ENCODE measurements at regions not wholly inside any gene's neighbourhood (a gene's known extent, or its start where the extent isn't known, plus 50 kb on each side); places are given as distances from the start of the nearest gene placed in this dataset.

DNA sequence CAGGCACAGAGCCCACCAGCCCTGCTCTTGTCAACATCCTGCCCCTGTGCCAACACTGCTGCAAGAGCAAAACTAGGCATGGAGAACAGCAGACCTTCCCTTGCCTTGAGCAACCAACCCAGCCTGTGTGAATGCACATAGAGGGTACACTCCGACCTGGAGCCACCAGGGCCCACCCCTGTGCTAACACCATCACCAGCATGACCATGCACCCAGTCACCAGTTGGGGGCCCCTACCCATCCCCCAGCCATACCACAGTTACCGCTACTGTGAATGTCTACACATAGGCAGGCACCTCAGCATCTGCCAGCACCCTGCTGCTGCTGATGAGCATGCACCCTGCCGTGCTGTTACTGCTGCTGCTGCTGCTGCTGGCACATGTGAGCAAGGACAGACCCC, 301.9 kb upstream of the ST6GAL2 start:
- Mint-ChIP-seq H3K9me3 (peaks cover 4% of the 10 kb centered on the region), H3K4me3 (no peak overlapping the region), H3K4me1 (no peaks in the 10 kb centered on the region), H3K36me3 (ENCODE audit: low read depth) (no peaks in the 10 kb centered on the region), H3K27ac (no peak overlapping the region), H3K27me3 (no peaks in the 10 kb centered on the region)
- no peak for DNase-seq
- ChIA-PET POLR2A (no interaction called here), CTCF (no interaction called here)

GRCh38 chr2:107195631-107196030, 309.7 kb upstream of the ST6GAL2 start:
- Mint-ChIP-seq H3K27me3 (no peaks in the 10 kb centered on the region), H3K4me1 (no peaks in the 10 kb centered on the region), H3K27ac (no peak overlapping the region), H3K4me3 (no peak overlapping the region), H3K36me3 (ENCODE audit: low read depth) (no peaks in the 10 kb centered on the region), H3K9me3 (no peaks in the 10 kb centered on the region)
- POLR2A ChIA-PET = no interaction called here
- CTCF ChIA-PET = no interaction called here
- no peak for DNase-seq

DNA sequence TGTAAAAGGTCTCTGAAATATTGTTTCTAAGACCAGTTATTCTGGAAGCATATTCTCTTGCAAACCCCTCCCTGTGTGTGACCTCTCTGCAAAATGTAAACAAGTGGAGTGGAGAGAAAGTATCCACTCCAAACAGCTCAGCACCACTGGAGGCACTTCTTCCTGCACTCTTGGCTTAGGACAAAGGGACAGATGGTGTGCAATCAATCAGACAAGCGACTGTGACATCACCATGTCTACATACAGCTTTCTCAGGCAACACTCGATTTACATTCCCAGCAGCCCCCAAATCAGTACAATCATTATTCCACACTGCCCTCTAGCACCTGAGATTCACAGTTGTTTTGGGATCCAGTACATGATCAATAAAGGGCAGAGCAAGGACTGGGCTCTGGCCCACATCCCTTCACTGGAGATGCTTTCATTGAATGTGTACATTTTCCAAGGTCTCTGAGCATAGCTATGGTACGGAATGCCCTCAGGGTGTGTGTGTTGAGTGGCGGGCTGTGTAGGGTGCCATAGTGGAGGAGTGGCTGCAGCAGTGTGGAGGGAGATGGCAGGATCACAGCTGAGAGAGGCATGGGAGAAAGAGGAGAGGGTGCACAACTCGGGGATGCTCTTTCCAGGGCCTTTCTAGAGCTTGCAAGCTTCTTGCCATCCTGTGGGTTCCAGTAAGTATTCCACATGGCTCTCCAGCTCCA, 311.8 kb upstream of the ST6GAL2 start:
- no peak overlapping the region for H3K4me3 Mint-ChIP-seq
- POLR2A ChIA-PET = no interaction called here
- CTCF ChIA-PET = no interaction called here
- H3K27ac Mint-ChIP-seq = no peak overlapping the region
- H3K9me3 Mint-ChIP-seq = no peaks in the 10 kb centered on the region
- H3K4me1 Mint-ChIP-seq = no peaks in the 10 kb centered on the region
- no peaks in the 10 kb centered on the region for H3K27me3 Mint-ChIP-seq
- DNase-seq = no peak
- H3K36me3 Mint-ChIP-seq (ENCODE audit: low read depth) = no peaks in the 10 kb centered on the region

- Mint-ChIP-seq H3K27ac (no peak overlapping the region), H3K4me3 (no peak overlapping the region), H3K9me3 (peaks cover 4% of the 10 kb centered on the region), H3K4me1 (no peaks in the 10 kb centered on the region), H3K36me3 (ENCODE audit: low read depth) (no peaks in the 10 kb centered on the region), H3K27me3 (no peaks in the 10 kb centered on the region)
- ChIA-PET CTCF (no interaction called here), POLR2A (no interaction called here)
- DNase-seq = no peak
Measured at GRCh38 chr2:107202962-107203591, 317.1 kb upstream of the ST6GAL2 start.

- DNase-seq = no peak
- no peaks in the 10 kb centered on the region for H3K4me1 Mint-ChIP-seq
- CTCF ChIA-PET = no interaction called here
- H3K4me3 Mint-ChIP-seq = no peak overlapping the region
- no peaks in the 10 kb centered on the region for H3K27me3 Mint-ChIP-seq
- H3K36me3 Mint-ChIP-seq (ENCODE audit: low read depth) = no peaks in the 10 kb centered on the region
- H3K27ac Mint-ChIP-seq = no peak overlapping the region
- POLR2A ChIA-PET = no interaction called here
- peaks cover 2% of the 10 kb centered on the region for H3K9me3 Mint-ChIP-seq
Measured at GRCh38 chr2:107215401-107216350, 329.7 kb upstream of the ST6GAL2 start.

DNA sequence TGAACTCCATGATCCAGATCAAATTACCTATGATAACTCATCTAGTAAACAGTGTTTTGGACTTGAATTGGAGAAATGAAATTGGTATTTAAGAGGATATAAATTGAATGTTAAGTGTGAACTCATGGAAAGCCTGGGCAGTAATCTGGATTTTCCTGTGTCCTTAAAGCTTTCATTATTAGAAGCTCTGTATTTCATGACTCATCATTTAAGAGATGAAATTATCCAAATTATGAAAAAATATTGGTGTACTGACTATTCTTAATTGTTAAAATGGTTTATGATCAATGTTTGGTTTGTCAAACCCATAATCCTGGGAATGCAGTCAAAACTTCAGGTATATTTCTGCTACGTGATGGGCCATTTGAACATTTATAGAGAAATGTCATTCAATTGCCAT, 332.2 kb upstream of the ST6GAL2 start:
- Mint-ChIP-seq H3K27me3 (no peaks in the 10 kb centered on the region), H3K9me3 (peaks cover 2% of the 10 kb centered on the region), H3K4me1 (no peaks in the 10 kb centered on the region), H3K27ac (no peak overlapping the region), H3K36me3 (ENCODE audit: low read depth) (no peaks in the 10 kb centered on the region), H3K4me3 (no peak overlapping the region)
- ChIA-PET CTCF (no interaction called here), POLR2A (no interaction called here)
- DNase-seq = no peak

DNA sequence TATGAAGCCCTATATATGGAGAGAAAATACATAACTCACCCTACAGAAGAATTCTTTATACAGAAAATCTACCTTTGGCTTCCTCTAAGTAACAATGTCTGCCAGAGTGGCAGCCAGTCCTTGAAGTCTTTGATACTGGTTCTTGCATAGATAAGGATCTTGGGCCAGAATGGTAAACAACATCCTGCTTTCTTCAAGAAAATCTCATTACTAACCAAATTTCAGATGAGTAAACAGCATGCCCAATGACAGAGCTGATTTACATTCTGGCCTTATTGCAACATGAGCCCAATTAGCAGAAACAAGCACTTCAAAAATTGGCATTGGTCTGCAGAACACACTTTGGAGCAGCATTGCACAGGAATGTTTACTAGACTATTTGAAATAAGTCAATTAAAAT, 336.5 kb upstream of the ST6GAL2 start:
- H3K9me3 Mint-ChIP-seq = no peaks in the 10 kb centered on the region
- POLR2A ChIA-PET = no interaction called here

DNA sequence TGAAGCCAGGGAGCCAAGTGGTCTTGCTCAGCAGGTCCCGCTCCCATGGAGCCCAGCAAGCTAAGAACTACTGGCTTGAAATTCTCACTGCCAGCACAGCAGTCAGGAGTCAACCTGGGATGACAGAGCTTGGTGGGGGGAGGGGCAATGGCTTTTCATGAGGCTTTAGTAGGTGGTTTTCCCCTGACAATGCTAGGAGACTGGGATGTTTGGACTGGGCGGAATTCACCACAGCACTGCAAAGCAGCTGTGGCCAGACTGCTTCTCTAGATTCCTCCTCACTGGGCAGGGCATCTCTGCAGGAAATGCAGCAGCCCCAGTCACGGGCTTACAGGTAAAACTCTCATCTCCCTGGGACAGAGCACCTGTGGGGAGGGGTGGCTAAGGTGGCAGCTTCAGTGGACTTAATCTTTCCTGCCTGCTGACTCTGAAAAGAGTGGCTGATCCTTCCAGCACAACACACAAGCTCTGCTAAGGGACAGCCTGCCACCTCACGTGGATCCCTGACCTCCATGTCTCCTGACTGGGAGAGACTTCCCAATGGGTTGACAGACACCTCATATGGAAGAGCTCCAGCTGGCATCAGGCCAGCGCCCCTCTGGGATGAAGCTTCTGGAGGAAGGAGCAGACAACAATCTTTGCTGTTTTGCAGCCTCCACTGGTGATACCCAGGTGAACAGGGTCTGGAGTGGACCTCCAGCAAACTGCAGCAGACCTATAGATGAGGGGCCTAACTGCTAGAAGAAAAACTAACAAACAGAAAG, 349.7 kb upstream of the ST6GAL2 start:
- no peaks in the 10 kb centered on the region for H3K36me3 Mint-ChIP-seq (ENCODE audit: low read depth)
- DNase-seq = no peak
- ChIA-PET CTCF (no interaction called here), POLR2A (no interaction called here)
- no peaks in the 10 kb centered on the region for H3K27me3 Mint-ChIP-seq
- H3K9me3 Mint-ChIP-seq = peaks cover 9% of the 10 kb centered on the region
- no peak overlapping the region for H3K4me3 Mint-ChIP-seq
- no peak overlapping the region for H3K27ac Mint-ChIP-seq
- H3K4me1 Mint-ChIP-seq = no peaks in the 10 kb centered on the region

More for the DNA sequence above, 336.5 kb upstream of the ST6GAL2 start:
- Mint-ChIP-seq H3K4me3 (no peak overlapping the region), H3K36me3 (ENCODE audit: low read depth) (no peaks in the 10 kb centered on the region), H3K27me3 (no peaks in the 10 kb centered on the region), H3K27ac (no peak overlapping the region), H3K4me1 (no peaks in the 10 kb centered on the region)
- CTCF ChIA-PET = no interaction called here
- no peak for DNase-seq

- no peak for DNase-seq
- POLR2A ChIA-PET = no interaction called here
- no peak overlapping the region for H3K27ac Mint-ChIP-seq
- CTCF ChIA-PET = no interaction called here
- H3K4me3 Mint-ChIP-seq = no peak overlapping the region
- no peaks in the 10 kb centered on the region for H3K36me3 Mint-ChIP-seq (ENCODE audit: low read depth)
- H3K4me1 Mint-ChIP-seq = no peaks in the 10 kb centered on the region
- no peaks in the 10 kb centered on the region for H3K27me3 Mint-ChIP-seq
- H3K9me3 Mint-ChIP-seq = peaks cover 5% of the 10 kb centered on the region
Measured at GRCh38 chr2:107242811-107243210, 356.8 kb upstream of the ST6GAL2 start.

DNA sequence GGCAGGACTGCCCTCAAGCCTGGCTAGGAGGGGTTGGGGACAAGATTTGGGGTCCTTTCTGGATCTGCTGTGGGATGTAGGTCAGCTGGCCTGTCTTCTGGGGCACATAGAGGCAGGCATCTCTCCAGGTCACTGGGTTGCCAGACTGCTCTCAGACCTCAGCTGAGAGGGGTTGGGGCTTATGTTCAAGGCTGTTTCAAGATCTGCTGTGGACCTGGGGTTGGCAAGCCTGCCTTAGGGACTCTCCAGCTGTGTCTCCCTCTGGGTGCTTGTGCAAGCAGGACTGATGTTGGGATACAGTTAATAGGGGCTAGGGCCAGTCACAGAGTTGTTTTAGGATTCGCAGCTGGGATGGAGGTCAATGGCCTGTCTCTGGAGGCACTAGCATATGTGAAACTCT, 363.0 kb upstream of the ST6GAL2 start:
- Mint-ChIP-seq H3K4me3 (no peak overlapping the region), H3K36me3 (ENCODE audit: low read depth) (no peaks in the 10 kb centered on the region), H3K4me1 (no peaks in the 10 kb centered on the region), H3K27me3 (no peaks in the 10 kb centered on the region), H3K9me3 (no peaks in the 10 kb centered on the region), H3K27ac (no peak overlapping the region)
- CTCF ChIA-PET = no interaction called here
- POLR2A ChIA-PET = no interaction called here
- DNase-seq = no peak

DNA sequence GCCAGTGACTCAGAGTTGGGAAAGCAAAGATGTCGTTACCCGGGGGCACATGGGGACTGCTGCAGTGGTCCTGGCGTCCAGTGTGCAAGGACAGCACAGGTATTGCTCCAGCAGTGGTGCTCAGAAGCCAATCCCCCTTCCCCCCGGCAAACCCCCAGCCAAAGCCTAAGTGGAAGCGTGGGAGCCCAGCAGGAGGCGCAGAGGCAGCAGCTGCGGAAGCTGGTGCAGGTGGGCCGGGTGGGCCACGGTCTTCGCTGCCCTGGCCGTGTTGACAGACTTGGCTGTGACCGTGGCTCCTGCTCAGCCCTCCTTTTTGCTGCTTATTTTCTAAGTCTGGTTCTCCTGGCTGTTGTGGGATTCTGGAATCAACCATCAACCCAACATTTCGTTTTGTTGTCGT, 369.8 kb upstream of the ST6GAL2 start:
- Mint-ChIP-seq H3K4me3 (no peak overlapping the region), H3K9me3 (peaks cover 2% of the 10 kb centered on the region), H3K27me3 (no peaks in the 10 kb centered on the region), H3K4me1 (no peaks in the 10 kb centered on the region), H3K36me3 (ENCODE audit: low read depth) (no peaks in the 10 kb centered on the region), H3K27ac (no peak overlapping the region)
- ChIA-PET POLR2A (no interaction called here), CTCF (no interaction called here)
- DNase-seq = no peak

DNA sequence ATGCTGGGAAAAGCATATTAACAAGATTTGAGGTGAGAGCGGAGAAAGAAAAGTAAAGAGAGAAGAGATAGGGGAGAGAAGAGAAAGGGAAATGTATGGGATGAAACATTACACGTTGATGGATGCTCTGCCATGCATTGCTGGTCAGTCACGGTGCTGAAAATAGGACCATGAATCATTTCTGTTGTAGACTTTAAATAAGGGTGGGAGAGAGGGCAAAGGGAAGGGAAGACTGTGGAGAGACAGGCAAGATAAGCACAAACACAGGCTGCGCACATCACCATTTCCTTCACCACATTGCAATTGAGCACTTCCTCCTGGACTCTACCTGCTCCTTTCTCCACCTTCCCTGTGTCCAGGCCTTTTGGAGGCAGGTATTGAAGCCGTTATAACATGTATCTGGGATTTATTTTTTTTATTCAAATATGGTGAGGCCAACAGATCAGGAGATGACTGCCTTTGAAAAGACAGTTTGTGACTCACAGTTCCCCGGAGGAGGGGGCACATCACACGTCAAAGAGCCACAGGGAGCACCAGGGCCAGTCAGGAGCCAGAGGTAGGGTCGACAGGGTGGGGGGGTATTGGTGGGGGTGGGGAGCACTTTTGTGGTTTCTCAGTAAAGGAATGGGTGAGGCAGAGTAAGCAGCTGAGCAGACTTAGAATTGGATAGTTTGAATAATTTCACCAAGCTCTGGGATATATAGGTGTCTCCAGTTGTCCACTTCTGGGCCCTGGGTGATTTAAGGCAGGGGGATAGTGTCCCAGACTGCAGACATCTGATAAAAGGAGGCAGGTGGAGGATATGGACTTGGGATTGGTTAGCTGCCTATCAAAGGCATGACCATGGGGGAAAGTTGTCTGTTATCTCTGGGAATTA, 372.8 kb upstream of the ST6GAL2 start:
- Mint-ChIP-seq H3K9me3 (peaks cover 2% of the 10 kb centered on the region), H3K27ac (no peak overlapping the region), H3K36me3 (ENCODE audit: low read depth) (no peaks in the 10 kb centered on the region), H3K27me3 (no peaks in the 10 kb centered on the region), H3K4me1 (no peaks in the 10 kb centered on the region), H3K4me3 (no peak overlapping the region)
- ChIA-PET CTCF (no interaction called here), POLR2A (no interaction called here)
- no peak for DNase-seq

Measured in activated CD4-positive, alpha-beta memory T cell treated with anti-CD3 and anti-CD28 coated beads, Interleukin-2, amount 10 ng/mL, durations not matched to agents 7 days and 5 days (primary cell).